ENCODE measurements at regions not wholly inside any gene's neighbourhood (a gene's known extent, or its start where the extent isn't known, plus 50 kb on each side); places are given as distances from the start of the nearest gene placed in this dataset.
A peak's percentile ranks its signal among the peaks of the same experiment; 100 is the strongest.
"Not testable (repeated sequence)": the region's sequence is repeated elsewhere in the genome, so short reads cannot be mapped to it uniquely, and the experiment has no call there.

- CTCF ChIA-PET; H3K27ac Mint-ChIP-seq; H3K4me3 Mint-ChIP-seq; H3K4me1 Mint-ChIP-seq (ENCODE audit: low read depth); intact Hi-C loops (cut with micrococcal nuclease); H3K9me3 Mint-ChIP-seq; POLR2A ChIA-PET; H3K36me3 Mint-ChIP-seq (ENCODE audit: low read depth); H3K27me3 Mint-ChIP-seq; DNase-seq; ATAC-seq: not testable (repeated sequence)
Measured at GRCh38 chr1:273772-274171, 177.7 kb downstream of the OR4F29 start.

GRCh38 chr1:267815-268214 is 183.7 kb downstream of the OR4F29 start:
- POLR2A ChIA-PET; H3K27ac Mint-ChIP-seq; H3K27me3 Mint-ChIP-seq; CTCF ChIA-PET; intact Hi-C loops (cut with micrococcal nuclease); H3K4me3 Mint-ChIP-seq; H3K36me3 Mint-ChIP-seq (ENCODE audit: low read depth); ATAC-seq; H3K9me3 Mint-ChIP-seq; H3K4me1 Mint-ChIP-seq (ENCODE audit: low read depth): not testable (repeated sequence)
- DNase-seq = peak; percentile 81

Measured in activated CD8-positive, alpha-beta T cell treated with anti-CD3 and anti-CD28 coated beads for 36 hours (primary cell).